ENCODE measurements at regions not wholly inside any gene's neighbourhood (a gene's known extent, or its start where the extent isn't known, plus 50 kb on each side); places are given as distances from the start of the nearest gene placed in this dataset.

- DNase-seq, result no peak
- H3K27me3 ChIP-seq, result no peaks in the 10 kb centered on the region
- no peak overlapping the region for H3K4me3 ChIP-seq
- TF ChIP-seq POLR2A (IDR thresholded peaks at IDR 0.05) (no peak), CTCF (IDR thresholded peaks at IDR 0.05) (no peak)
- intact Hi-C loops (cut with DNase I), result no loop called here
- no peak overlapping the region for H3K27ac ChIP-seq
- H3K9me3 ChIP-seq (replicated peaks in 1 of 3), result no peaks in the 10 kb centered on the region
- H3K36me3 ChIP-seq (replicated peaks in 1 of 2), result no peaks in the 10 kb centered on the region
- H3K4me1 ChIP-seq (replicated peaks in 1 of 2), result no peaks in the 10 kb centered on the region
- 59 to 88% (median 68%) methylated on average over 2 to 5 of the region's 5 CpGs for WGBS, 4 donors
These were observed 94.0 kb downstream of the MYCN start for GRCh38 chr2:16034151-16034974.

- WGBS, 4 donors, result 91 to 94% (median 92%) methylated on average over 4 of the region's 4 CpGs
- DNase-seq, result no peak
- intact Hi-C loops (cut with DNase I), result no loop called here
- Histone ChIP-seq H3K4me3 (no peak overlapping the region), H3K36me3 (replicated peaks in 1 of 2) (no peaks in the 10 kb centered on the region), H3K27ac (no peak overlapping the region), H3K9me3 (replicated peaks in 1 of 3) (no peaks in the 10 kb centered on the region), H3K27me3 (no peaks in the 10 kb centered on the region), H3K4me1 (replicated peaks in 1 of 2) (no peaks in the 10 kb centered on the region)
- TF ChIP-seq POLR2A (IDR thresholded peaks at IDR 0.05) (no peak), CTCF (IDR thresholded peaks at IDR 0.05) (no peak)
These were observed 92.6 kb downstream of the MYCN start for GRCh38 chr2:16033032-16033293.

GRCh38 chr2:16032282-16033031, 92.1 kb downstream of the MYCN start:
- H3K4me1 ChIP-seq (replicated peaks in 1 of 2), result no peaks in the 10 kb centered on the region
- no peak overlapping the region for H3K27ac ChIP-seq
- no peaks in the 10 kb centered on the region for H3K36me3 ChIP-seq (replicated peaks in 1 of 2)
- H3K4me3 ChIP-seq, result no peak overlapping the region
- WGBS, 4 donors, result 88 to 96% (median 94%) methylated on average over 11 of the region's 11 CpGs
- no peak for DNase-seq
- H3K27me3 ChIP-seq, result no peaks in the 10 kb centered on the region
- H3K9me3 ChIP-seq (replicated peaks in 1 of 3), result no peaks in the 10 kb centered on the region
- TF ChIP-seq CTCF (IDR thresholded peaks at IDR 0.05) (no peak), POLR2A (IDR thresholded peaks at IDR 0.05) (no peak)
- intact Hi-C loops (cut with DNase I), result no loop called here

GRCh38 chr2:16031848-16032159, 91.5 kb downstream of the MYCN start:
- no peak overlapping the region for H3K27ac ChIP-seq
- H3K4me1 ChIP-seq (replicated peaks in 1 of 2), result no peaks in the 10 kb centered on the region
- no peaks in the 10 kb centered on the region for H3K9me3 ChIP-seq (replicated peaks in 1 of 3)
- no peak for DNase-seq
- WGBS, 4 donors, result 76 to 94% (median 80%) methylated on average over 8 of the region's 8 CpGs
- no peaks in the 10 kb centered on the region for H3K27me3 ChIP-seq
- TF ChIP-seq POLR2A (IDR thresholded peaks at IDR 0.05) (no peak), CTCF (IDR thresholded peaks at IDR 0.05) (no peak)
- no peak overlapping the region for H3K4me3 ChIP-seq
- intact Hi-C loops (cut with DNase I), result no loop called here
- no peaks in the 10 kb centered on the region for H3K36me3 ChIP-seq (replicated peaks in 1 of 2)
